ENCODE measurements at regions not wholly inside any gene's neighbourhood (a gene's known extent, or its start where the extent isn't known, plus 50 kb on each side); places are given as distances from the start of the nearest gene placed in this dataset.

GRCh38 chr1:218069180-218069579 lies 215.9 kb upstream of the RRP15 start:
- H3K4me1 ChIP-seq: no peaks in the 10 kb centered on the region
- H3K9me3 ChIP-seq: no peaks in the 10 kb centered on the region
- H3K36me3 ChIP-seq: no peaks in the 10 kb centered on the region
- WGBS: 31% methylated on average over 2 of the region's 2 CpGs
- H3K27me3 ChIP-seq: no peaks in the 10 kb centered on the region
- H3K27ac ChIP-seq (replicated peaks in 1 of 4): no peak overlapping the region
- intact Hi-C loops (cut with DNase I): no loop called here
- DNase-seq (ENCODE audit: extremely low spot score): no peak
- TF ChIP-seq CTCF (IDR thresholded peaks at IDR 0.05): no peak
- TF ChIP-seq EP300 (IDR thresholded peaks at IDR 0.05): no peak
- no peak for TF ChIP-seq POLR2A (IDR thresholded peaks at IDR 0.05; ENCODE audit: low read depth)
- TF ChIP-seq POLR2AphosphoS5 (IDR thresholded peaks at IDR 0.05): no peak
- H3K4me3 ChIP-seq: no peak overlapping the region

GRCh38 chr1:218073062-218073461 lies 212.0 kb upstream of the RRP15 start:
- intact Hi-C loops (cut with DNase I): no loop called here
- Histone ChIP-seq H3K4me3 (no peak overlapping the region), H3K4me1 (no peaks in the 10 kb centered on the region), H3K9me3 (no peaks in the 10 kb centered on the region), H3K27me3 (no peaks in the 10 kb centered on the region), H3K27ac (replicated peaks in 1 of 4) (no peak overlapping the region), H3K36me3 (no peaks in the 10 kb centered on the region)
- DNase-seq (ENCODE audit: extremely low spot score): no peak
- TF ChIP-seq POLR2AphosphoS5 (IDR thresholded peaks at IDR 0.05) (no peak), POLR2A (IDR thresholded peaks at IDR 0.05; ENCODE audit: low read depth) (no peak), CTCF (IDR thresholded peaks at IDR 0.05) (no peak), EP300 (IDR thresholded peaks at IDR 0.05) (no peak)

- no peak for DNase-seq (ENCODE audit: extremely low spot score)
- no peaks in the 10 kb centered on the region for H3K36me3 ChIP-seq
- H3K27me3 ChIP-seq: no peaks in the 10 kb centered on the region
- no peaks in the 10 kb centered on the region for H3K4me1 ChIP-seq
- intact Hi-C loops (cut with DNase I): no loop called here
- H3K9me3 ChIP-seq: no peaks in the 10 kb centered on the region
- TF ChIP-seq POLR2A (IDR thresholded peaks at IDR 0.05; ENCODE audit: low read depth): no peak
- TF ChIP-seq CTCF (IDR thresholded peaks at IDR 0.05): no peak
- TF ChIP-seq EP300 (IDR thresholded peaks at IDR 0.05): no peak
- no peak for TF ChIP-seq POLR2AphosphoS5 (IDR thresholded peaks at IDR 0.05)
- no peak overlapping the region for H3K27ac ChIP-seq (replicated peaks in 1 of 4)
- no peak overlapping the region for H3K4me3 ChIP-seq
- 71% methylated on average over 3 of the region's 3 CpGs for WGBS
These were observed 206.2 kb upstream of the RRP15 start for GRCh38 chr1:218078916-218079315.

GRCh38 chr1:218079347-218079746 lies 205.7 kb upstream of the RRP15 start:
- no peak for TF ChIP-seq POLR2AphosphoS5 (IDR thresholded peaks at IDR 0.05)
- no peak for TF ChIP-seq EP300 (IDR thresholded peaks at IDR 0.05)
- no peak for TF ChIP-seq POLR2A (IDR thresholded peaks at IDR 0.05; ENCODE audit: low read depth)
- TF ChIP-seq CTCF (IDR thresholded peaks at IDR 0.05): no peak
- no peak overlapping the region for H3K4me3 ChIP-seq
- H3K27ac ChIP-seq (replicated peaks in 1 of 4): no peak overlapping the region
- H3K9me3 ChIP-seq: no peaks in the 10 kb centered on the region
- intact Hi-C loops (cut with DNase I): no loop called here
- H3K4me1 ChIP-seq: no peaks in the 10 kb centered on the region
- no peaks in the 10 kb centered on the region for H3K27me3 ChIP-seq
- 70% methylated on average over 4 of the region's 4 CpGs for WGBS
- H3K36me3 ChIP-seq: no peaks in the 10 kb centered on the region
- no peak for DNase-seq (ENCODE audit: extremely low spot score)

- WGBS: 92% methylated on average over 5 of the region's 5 CpGs
- intact Hi-C loops (cut with DNase I): no loop called here
- Histone ChIP-seq H3K27me3 (no peaks in the 10 kb centered on the region), H3K4me3 (no peak overlapping the region), H3K36me3 (no peaks in the 10 kb centered on the region), H3K9me3 (no peaks in the 10 kb centered on the region), H3K4me1 (no peaks in the 10 kb centered on the region), H3K27ac (replicated peaks in 1 of 4) (no peak overlapping the region)
- no peak for DNase-seq (ENCODE audit: extremely low spot score)
- no peak for TF ChIP-seq POLR2A (IDR thresholded peaks at IDR 0.05; ENCODE audit: low read depth)
- no peak for TF ChIP-seq CTCF (IDR thresholded peaks at IDR 0.05)
- no peak for TF ChIP-seq POLR2AphosphoS5 (IDR thresholded peaks at IDR 0.05)
- TF ChIP-seq EP300 (IDR thresholded peaks at IDR 0.05): no peak
These were observed 205.3 kb upstream of the RRP15 start for GRCh38 chr1:218079820-218080219.

All from esophagus muscularis mucosa (tissue), 4 donors.